ENCODE measurements at regions not wholly inside any gene's neighbourhood (a gene's known extent, or its start where the extent isn't known, plus 50 kb on each side); places are given as distances from the start of the nearest gene placed in this dataset.

GRCh38 chr2:226403369-226403768 lies 396.3 kb downstream of the IRS1 start:
- Histone ChIP-seq H3K27me3 (ENCODE audit: control insufficient read depth in 1 of 2, insufficient read depth in 2 of 2, low read length in 2 of 2) (no peaks in the 10 kb centered on the region), H3K4me3 (replicated peaks in 1 of 3; ENCODE audit: insufficient read depth in 1 of 3, low read depth in 2 of 3, low read length in 3 of 3) (no peak overlapping the region), H3K36me3 (replicated peaks in 1 of 2; ENCODE audit: control insufficient read depth in 1 of 2, insufficient read depth in 2 of 2, low read length in 2 of 2) (no peaks in the 10 kb centered on the region), H3K79me2 (ENCODE audit: insufficient read depth, low read length) (no peaks in the 10 kb centered on the region), H3K27ac (ENCODE audit: extremely low read length, insufficient read depth, low read length) (no peak overlapping the region), H3K9me3 (ENCODE audit: low read length) (no peaks in the 10 kb centered on the region), H4K20me1 (ENCODE audit: insufficient read depth, low read length) (no peaks in the 10 kb centered on the region), H2AFZ (ENCODE audit: low read length) (no peak overlapping the region), H3K9ac (ENCODE audit: insufficient read depth, low read depth, low read length) (no peak overlapping the region), H3K4me1 (ENCODE audit: insufficient read depth, low read length) (peaks cover 10% of the 10 kb centered on the region), H3K4me2 (ENCODE audit: low read depth, low read length) (no peak overlapping the region)
- POLR2A ChIA-PET, result interaction anchor here (0.8 to 1.6 kb wide), 2 partner anchors 8 to 397 kb away, joined by 3 read pairs; no protein-coding TSS in a partner anchor
- BruUV-seq (replicated peaks), result no TSS peak
- ATAC-seq (peak; percentile 26; the same call in 1 of the 3 replicates), DNase-seq (ENCODE audit: low spot score) (peak; percentile 94), FAIRE-seq (no peak)
- intact Hi-C loops (cut with micrococcal nuclease; ENCODE audit: unreplicated experiment) (loop anchor here (1.0 to 5.0 kb wide), 2 partner anchors 8 to 1564 kb away; no protein-coding TSS in a partner anchor), in situ Hi-C loops (cut with HindIII; ENCODE audit: extremely low pct_ligation_motif_present, low pct_unique_long_range_greater_than_20kb) (no loop called here)
- CTCF ChIA-PET (ENCODE audit: low intra/inter-chr PET ratio, low total read pairs), result no interaction called here
- WGBS (ENCODE audit: low lambda C conversion rate), result 39% methylated on average over 2 of the region's 2 CpGs
- TF ChIP-seq NR2F6 (IDR thresholded peaks at IDR 0.05), result 0 out of 2 replicates have a peak, but pooled peaks have one; percentile 16
- no peak for TF ChIP-seq NR2F6 (CRISPR knock-in tag; IDR thresholded peaks at IDR 0.05)
- no peak for TF ChIP-seq ADNP (CRISPR knock-in tag; IDR thresholded peaks at IDR 0.05)
- TF ChIP-seq SMC3 (IDR thresholded peaks at IDR 0.05; ENCODE audit: low read length), result 0 out of 2 replicates have a peak, but pooled peaks have one; percentile 15
- TF ChIP-seq ZNF644 (CRISPR knock-in tag; IDR thresholded peaks at IDR 0.05; ENCODE audit: low read depth), result peak; percentile 26; the same call in 1 of the 2 replicates
- TF ChIP-seq ARID5B (CRISPR knock-in tag; IDR thresholded peaks at IDR 0.05), result peak; percentile 52; the same call in 1 of the 2 replicates
- TF ChIP-seq SOX5 (CRISPR knock-in tag; IDR thresholded peaks at IDR 0.05; ENCODE audit: borderline replicate concordance), result peak; percentile 10; the same call in 1 of the 2 replicates
- TF ChIP-seq RARA (CRISPR knock-in tag; IDR thresholded peaks at IDR 0.05), result peak; percentile 45; the same call in 1 of the 2 replicates
- 0 out of 2 replicates have a peak, but pooled peaks have one; percentile 19 for TF ChIP-seq RERE (CRISPR knock-in tag; IDR thresholded peaks at IDR 0.05; ENCODE audit: low read depth)
- no peak for TF ChIP-seq NR0B2 (CRISPR knock-in tag; IDR thresholded peaks at IDR 0.05)
- TF ChIP-seq HMG20A (CRISPR knock-in tag; IDR thresholded peaks at IDR 0.05; ENCODE audit: borderline replicate concordance), result peak; percentile 43; the same call in 1 of the 2 replicates
- 0 out of 2 replicates have a peak, but pooled peaks have one; percentile 4 for TF ChIP-seq FOXA3 (CRISPR knock-in tag; IDR thresholded peaks at IDR 0.05)
- TF ChIP-seq ZBTB33 (CRISPR knock-in tag; IDR thresholded peaks at IDR 0.05), result peak; percentile 79
- peak; percentile 30; the same call in 1 of the 2 replicates for TF ChIP-seq FOSL2 (CRISPR knock-in tag; IDR thresholded peaks at IDR 0.05)
